CD14-positive monocyte (primary cell): ENCODE measurements at regions not wholly inside any gene's neighbourhood (a gene's known extent, or its start where the extent isn't known, plus 50 kb on each side); places are given as distances from the start of the nearest gene placed in this dataset.

ENCODE experiments used
- DNase-seq, 3 donors: peaks; one replicate each; pipeline ENCODE4 v3.0.0-alpha.2; 2011 to 2022
- H2AFZ ChIP-seq: 2 replicates; pipeline ENCODE4 v1.6.0; 2012; ENCODE audit warnings: mild to moderate bottlenecking, low read depth, low read length, inconsistent platforms; ENCODE audit not compliant: insufficient read depth, poor library complexity, severe bottlenecking
- H3K27ac ChIP-seq, 2 donors: 1 replicate in 1 of 2; 2 replicates in 1 of 2; pipeline ENCODE4 v1.5.1; 2012 to 2013; ENCODE audit warnings: low read length in 2 of 2, control low read depth in 1 of 2, inconsistent platforms in 1 of 2, low read depth in 1 of 2, mild to moderate bottlenecking in 1 of 2
- H3K27me3 ChIP-seq, 2 donors: one replicate each; pipeline versions ENCODE4 v1.6.0 to v1.6.1; 2011 to 2013; ENCODE audit warnings: low read length in 2 of 2; ENCODE audit not compliant: control insufficient read depth in 2 of 2, insufficient read depth in 2 of 2
- H3K36me3 ChIP-seq, 2 donors: replicated peaks in 1 of 2; 1 replicate in 1 of 2; 2 replicates in 1 of 2; pipeline versions ENCODE4 v1.5.1 to v1.6.1; 2012 to 2013; ENCODE audit warnings: low read length in 2 of 2, control low read depth in 1 of 2, inconsistent platforms in 1 of 2, mild to moderate bottlenecking in 1 of 2; ENCODE audit not compliant: insufficient read depth in 2 of 2, control insufficient read depth in 1 of 2
- H3K4me1 ChIP-seq, 2 donors: 1 replicate in 1 of 2; 2 replicates in 1 of 2; pipeline versions ENCODE4 v1.5.1 to v1.6.1; 2012 to 2013; ENCODE audit warnings: low read length in 2 of 2, control low read depth in 1 of 2, inconsistent platforms in 1 of 2, mild to moderate bottlenecking in 1 of 2, moderate library complexity in 1 of 2; ENCODE audit not compliant: insufficient read depth in 2 of 2, control insufficient read depth in 1 of 2
- H3K4me2 ChIP-seq: replicated peaks from 2 replicates; pipeline ENCODE3; 2012; ENCODE audit warnings: low read length, moderate library complexity, mild to moderate bottlenecking; ENCODE audit not compliant: poor library complexity, severe bottlenecking; ENCODE audit errors: extremely low read depth
- H3K4me3 ChIP-seq, 3 experiments: fragments of 200-600 bp in 1 of 3; sonication (generic) in 1 of 3; replicated peaks in 1 of 3; 1 replicate in 2 of 3; 2 replicates in 1 of 3; pipeline ENCODE4 v1.5.1; 2011 to 2013; ENCODE audit warnings: low read length in 3 of 3, mild to moderate bottlenecking in 3 of 3, control low read depth in 2 of 3, low read depth in 2 of 3, inconsistent platforms in 1 of 3, moderate library complexity in 1 of 3
- H3K79me2 ChIP-seq: 2 replicates; pipeline ENCODE4 v1.6.0; 2012; ENCODE audit warnings: mild to moderate bottlenecking, control low read depth, inconsistent platforms, low read length, moderate library complexity; ENCODE audit not compliant: insufficient read depth
- H3K9ac ChIP-seq: 2 replicates; pipeline ENCODE4 v1.6.0; 2017; ENCODE audit warnings: low read length, mild to moderate bottlenecking; ENCODE audit not compliant: insufficient read depth, poor library complexity, severe bottlenecking
- H3K9me3 ChIP-seq, 2 donors: replicated peaks in 1 of 2; 1 replicate in 1 of 2; 2 replicates in 1 of 2; pipeline versions ENCODE4 v1.5.1 to v1.6.1; 2012 to 2013; ENCODE audit warnings: low read length in 2 of 2, control low read depth in 1 of 2; ENCODE audit not compliant: control insufficient read depth in 1 of 2, insufficient read depth in 1 of 2
- H4K20me1 ChIP-seq: 2 replicates; pipeline ENCODE4 v1.6.0; 2012; ENCODE audit warnings: mild to moderate bottlenecking, low read length, control low read depth, moderate library complexity; ENCODE audit not compliant: insufficient read depth
- H3K27ac Mint-ChIP-seq, 7 donors: one replicate each; pipeline ENCODE4 v1.8.0; 2020; ENCODE audit warnings: mild to moderate bottlenecking in 7 of 7, mixed read lengths in 7 of 7, moderate library complexity in 6 of 7, inconsistent platforms in 2 of 7
- H3K27me3 Mint-ChIP-seq, 3 donors: one replicate each; pipeline ENCODE4 v1.8.0; 2021 to 2022; ENCODE audit warnings: low read depth in 3 of 3, mild to moderate bottlenecking in 3 of 3, mixed read lengths in 3 of 3, moderate library complexity in 3 of 3, inconsistent platforms in 1 of 3
- H3K36me3 Mint-ChIP-seq, 2 donors: one replicate each; pipeline ENCODE4 v1.8.0; 2020; ENCODE audit warnings: mixed read lengths in 2 of 2, inconsistent platforms in 1 of 2, mild to moderate bottlenecking in 1 of 2
- H3K4me1 Mint-ChIP-seq: one replicate; pipeline ENCODE4 v1.8.0; 2020; ENCODE audit warnings: mild to moderate bottlenecking, mixed read lengths
- H3K4me3 Mint-ChIP-seq, 2 donors: one replicate each; pipeline ENCODE4 v1.8.0; 2020; ENCODE audit warnings: mild to moderate bottlenecking in 2 of 2, mixed read lengths in 2 of 2, moderate library complexity in 1 of 2
- H3K9me3 Mint-ChIP-seq, 7 donors: one replicate each; pipeline ENCODE4 v1.8.0; 2020 to 2022; ENCODE audit warnings: mixed read lengths in 7 of 7, mild to moderate bottlenecking in 6 of 7, moderate library complexity in 6 of 7, inconsistent platforms in 2 of 7
- WGBS: methylation state at CpG from one replicate; pipeline ENCODE4 v1.1.5; 2013; ENCODE audit warnings: missing lambda C conversion rate; ENCODE audit not compliant: insufficient coverage; 5-methylcytosine and 5-hydroxymethylcytosine counted together
- intact Hi-C, 2 donors: fragments of 100-400 bp; cut with micrococcal nuclease; formaldehyde crosslinking; loops; one replicate each; pipeline versions ENCODE4 v1.15.0 to v1.15.1; 2023
- TF ChIP-seq, protein P1 (sequence below): fragments of 200-600 bp; IDR thresholded peaks from one replicate; pipeline ENCODE4 v1.8.0; 2022; ENCODE audit warnings: antibody characterized with exemption, mild to moderate bottlenecking

DNA sequence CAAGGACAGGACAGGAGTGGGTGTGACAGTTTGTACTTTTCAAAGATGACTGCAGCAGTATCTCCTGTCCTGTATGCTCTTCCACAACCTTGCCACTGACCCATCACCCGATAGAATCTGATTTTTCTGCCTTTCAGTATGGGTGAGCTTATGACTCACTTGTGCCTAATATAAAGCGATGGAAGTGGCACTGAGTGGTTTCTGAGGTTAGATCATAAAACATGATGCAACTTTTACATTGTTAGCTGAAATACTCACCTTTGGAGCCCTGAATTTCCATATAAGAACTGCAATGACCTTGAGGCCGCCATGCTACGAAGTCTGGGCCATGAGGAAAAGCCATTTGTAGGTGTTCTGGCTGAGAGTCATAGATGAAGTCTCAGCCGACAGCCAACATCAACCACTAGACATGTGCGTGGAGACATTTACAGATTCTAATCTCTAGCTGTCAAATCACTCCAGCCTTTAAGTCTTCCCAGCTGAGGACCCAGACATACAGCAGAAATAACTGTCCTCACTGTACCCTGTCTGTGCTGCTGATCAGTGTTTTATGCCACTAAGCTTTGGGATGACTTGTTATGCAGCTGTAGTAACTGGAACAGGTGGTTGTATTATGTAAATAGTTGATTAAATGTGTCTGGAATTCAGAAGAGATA lies 105.9 kb upstream of the ARHGAP20 start:
- Histone ChIP-seq H3K27ac (no peak overlapping the region), H3K4me2 (no peak overlapping the region), H3K9ac (no peak overlapping the region), H2AFZ (no peak overlapping the region), H3K9me3 (no peaks in the 10 kb centered on the region), H3K4me1 (no peaks in the 10 kb centered on the region), H3K79me2 (no peaks in the 10 kb centered on the region), H4K20me1 (no peaks in the 10 kb centered on the region), H3K4me3 (no peak overlapping the region), H3K27me3 (no peaks in the 10 kb centered on the region), H3K36me3 (no peaks in the 10 kb centered on the region)
- WGBS: 95% methylated on average over 2 of the region's 6 CpGs
- no peak for DNase-seq
- Mint-ChIP-seq H3K27me3 (peaks cover 0 to 5% (median 2%) of the 10 kb centered on the region in 3 donors), H3K27ac (no peak overlapping the region), H3K4me3 (no peak overlapping the region), H3K36me3 (no peaks in the 10 kb centered on the region), H3K9me3 (peaks cover 4 to 14% (median 11%) of the 10 kb centered on the region in 7 donors), H3K4me1 (no peaks in the 10 kb centered on the region)
- intact Hi-C loops: no loop called here
- TF ChIP-seq, protein P1, sequence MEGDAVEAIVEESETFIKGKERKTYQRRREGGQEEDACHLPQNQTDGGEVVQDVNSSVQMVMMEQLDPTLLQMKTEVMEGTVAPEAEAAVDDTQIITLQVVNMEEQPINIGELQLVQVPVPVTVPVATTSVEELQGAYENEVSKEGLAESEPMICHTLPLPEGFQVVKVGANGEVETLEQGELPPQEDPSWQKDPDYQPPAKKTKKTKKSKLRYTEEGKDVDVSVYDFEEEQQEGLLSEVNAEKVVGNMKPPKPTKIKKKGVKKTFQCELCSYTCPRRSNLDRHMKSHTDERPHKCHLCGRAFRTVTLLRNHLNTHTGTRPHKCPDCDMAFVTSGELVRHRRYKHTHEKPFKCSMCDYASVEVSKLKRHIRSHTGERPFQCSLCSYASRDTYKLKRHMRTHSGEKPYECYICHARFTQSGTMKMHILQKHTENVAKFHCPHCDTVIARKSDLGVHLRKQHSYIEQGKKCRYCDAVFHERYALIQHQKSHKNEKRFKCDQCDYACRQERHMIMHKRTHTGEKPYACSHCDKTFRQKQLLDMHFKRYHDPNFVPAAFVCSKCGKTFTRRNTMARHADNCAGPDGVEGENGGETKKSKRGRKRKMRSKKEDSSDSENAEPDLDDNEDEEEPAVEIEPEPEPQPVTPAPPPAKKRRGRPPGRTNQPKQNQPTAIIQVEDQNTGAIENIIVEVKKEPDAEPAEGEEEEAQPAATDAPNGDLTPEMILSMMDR: no peak

DNA sequence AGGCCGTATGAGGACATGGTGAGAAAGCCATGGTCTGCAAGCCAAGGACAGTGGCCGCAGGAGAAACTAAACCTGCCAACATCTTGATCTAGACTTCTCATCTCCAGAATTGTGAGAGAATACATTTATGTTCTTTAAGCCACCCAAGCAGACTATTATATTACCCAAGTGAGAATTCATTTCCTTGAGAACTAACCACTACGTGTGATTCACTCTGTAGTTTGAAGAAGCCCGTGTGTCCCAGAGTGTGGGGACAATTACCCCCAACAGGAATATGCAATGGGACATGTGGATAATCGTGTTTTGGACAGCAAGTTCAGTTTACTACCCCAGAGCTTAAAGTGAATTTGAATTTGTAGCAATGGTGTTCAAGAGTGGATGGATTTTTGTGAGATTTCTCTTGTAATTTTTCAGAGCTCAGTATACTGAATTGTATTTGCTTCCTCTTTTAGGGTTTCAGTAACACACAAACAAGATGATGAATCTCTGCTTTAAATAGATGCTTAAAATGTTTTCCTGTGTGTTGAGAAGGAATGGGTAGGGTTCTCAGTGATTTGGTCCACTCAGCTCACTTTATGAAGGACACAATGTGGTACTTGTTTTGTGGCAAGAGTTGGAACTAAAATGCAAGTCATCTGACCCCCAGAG lies 100.0 kb upstream of the ARHGAP20 start:
- Mint-ChIP-seq H3K9me3 (peaks cover 2 to 14% (median 11%) of the 10 kb centered on the region in 7 donors), H3K36me3 (no peaks in the 10 kb centered on the region), H3K4me3 (peak overlapping the region in 1 of 2 donors; percentile 17), H3K27ac (peak overlapping the region in 6 of 7 donors; percentile 41 to 75 (median 58)), H3K4me1 (peaks cover 17% of the 10 kb centered on the region), H3K27me3 (peaks cover 0 to under 1% (median 0%) of the 10 kb centered on the region in 3 donors)
- H3K36me3 ChIP-seq: no peaks in the 10 kb centered on the region
- H3K4me1 ChIP-seq: peaks cover 9 to 14% of the 10 kb centered on the region in 2 donors
- H2AFZ ChIP-seq: no peak overlapping the region
- TF ChIP-seq, protein P1: no peak
- intact Hi-C loops: no loop called here
- WGBS: 35% methylated on average over 2 of the region's 5 CpGs
- no peak overlapping the region for H3K4me3 ChIP-seq
- no peaks in the 10 kb centered on the region for H3K27me3 ChIP-seq
- peak overlapping the region in 1 of 2 donors; percentile 8 for H3K27ac ChIP-seq
- H4K20me1 ChIP-seq: no peaks in the 10 kb centered on the region
- H3K79me2 ChIP-seq: no peaks in the 10 kb centered on the region
- H3K4me2 ChIP-seq: peak overlapping the region; percentile 8
- no peak for DNase-seq
- no peaks in the 10 kb centered on the region for H3K9me3 ChIP-seq
- H3K9ac ChIP-seq: no peak overlapping the region
